ENCODE measurements at regions not wholly inside any gene's neighbourhood (a gene's known extent, or its start where the extent isn't known, plus 50 kb on each side); places are given as distances from the start of the nearest gene placed in this dataset.

DNA sequence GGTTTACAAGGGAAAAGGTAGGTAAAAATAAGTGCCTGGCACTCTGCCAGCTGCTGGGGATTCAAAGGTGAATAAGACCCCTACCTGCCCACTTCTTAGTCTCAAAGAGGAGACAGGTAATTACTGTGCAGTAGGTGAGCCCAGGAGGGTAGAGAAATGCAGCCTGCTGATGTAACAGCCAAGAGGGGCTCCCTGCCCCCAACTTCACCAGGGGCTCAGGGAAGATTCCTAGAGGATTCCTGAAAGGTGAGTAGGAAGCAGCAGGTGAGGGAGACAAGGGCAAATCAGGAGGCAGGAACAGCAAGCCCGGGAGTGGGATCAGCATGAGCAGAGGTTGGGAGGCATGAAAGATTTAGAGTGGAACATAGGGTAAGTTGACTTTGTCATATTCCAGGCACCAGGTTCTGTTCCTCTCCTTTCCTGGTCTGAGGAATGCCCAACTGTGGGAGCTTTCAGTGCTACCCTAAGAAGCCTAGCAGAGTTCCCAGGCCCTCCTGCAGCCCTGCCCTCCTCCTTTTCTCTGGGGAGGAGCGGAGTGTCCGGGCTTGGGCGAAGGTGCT lies 258.1 kb downstream of the LRFN2 start:
- no peak overlapping the region for H3K4me3 ChIP-seq (ENCODE audit: control insufficient read depth in 2 of 3, extremely low read depth in 1 of 3, insufficient read depth in 2 of 3, low read depth in 1 of 3, low read length in 3 of 3)
- TF ChIP-seq EZH2 (IDR thresholded peaks at IDR 0.05; ENCODE audit: low read length) = no peak
- TF ChIP-seq, protein P1, sequence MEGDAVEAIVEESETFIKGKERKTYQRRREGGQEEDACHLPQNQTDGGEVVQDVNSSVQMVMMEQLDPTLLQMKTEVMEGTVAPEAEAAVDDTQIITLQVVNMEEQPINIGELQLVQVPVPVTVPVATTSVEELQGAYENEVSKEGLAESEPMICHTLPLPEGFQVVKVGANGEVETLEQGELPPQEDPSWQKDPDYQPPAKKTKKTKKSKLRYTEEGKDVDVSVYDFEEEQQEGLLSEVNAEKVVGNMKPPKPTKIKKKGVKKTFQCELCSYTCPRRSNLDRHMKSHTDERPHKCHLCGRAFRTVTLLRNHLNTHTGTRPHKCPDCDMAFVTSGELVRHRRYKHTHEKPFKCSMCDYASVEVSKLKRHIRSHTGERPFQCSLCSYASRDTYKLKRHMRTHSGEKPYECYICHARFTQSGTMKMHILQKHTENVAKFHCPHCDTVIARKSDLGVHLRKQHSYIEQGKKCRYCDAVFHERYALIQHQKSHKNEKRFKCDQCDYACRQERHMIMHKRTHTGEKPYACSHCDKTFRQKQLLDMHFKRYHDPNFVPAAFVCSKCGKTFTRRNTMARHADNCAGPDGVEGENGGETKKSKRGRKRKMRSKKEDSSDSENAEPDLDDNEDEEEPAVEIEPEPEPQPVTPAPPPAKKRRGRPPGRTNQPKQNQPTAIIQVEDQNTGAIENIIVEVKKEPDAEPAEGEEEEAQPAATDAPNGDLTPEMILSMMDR (optimal IDR thresholded peaks at IDR 0.05 in 1 of 3, IDR thresholded peaks at IDR 0.05 in 1 of 3, conservative IDR thresholded peaks at IDR 0.05 in 1 of 3; ENCODE audit: extremely low read depth in 1 of 3, insufficient read depth in 2 of 3, low read length in 3 of 3) = no peak
- FAIRE-seq (no peak), DNase-seq (ENCODE audit: low read depth, low spot score) (no peak)
- H3K9ac ChIP-seq (ENCODE audit: control insufficient read depth, extremely low read depth, insufficient read depth, low read length) = no peak overlapping the region
- H3K9me1 ChIP-seq (ENCODE audit: control insufficient read depth, extremely low read depth, insufficient read depth, low read length) = no peaks in the 10 kb centered on the region
- H3K27me3 ChIP-seq (ENCODE audit: control insufficient read depth, extremely low read depth, insufficient read depth, low read length) = peaks cover 33% of the 10 kb centered on the region
- no peak overlapping the region for H3K27ac ChIP-seq (ENCODE audit: control insufficient read depth, insufficient read depth, low read length)
- dilution Hi-C loops (cut with MboI; ENCODE audit: extremely low pct_ligation_motif_present, low sequenced_read_pairs) = no loop called here
- H3K4me2 ChIP-seq (ENCODE audit: control insufficient read depth, extremely low read depth, insufficient read depth, low read depth, low read length) = no peak overlapping the region
- no peaks in the 10 kb centered on the region for H3K9me3 ChIP-seq (ENCODE audit: control insufficient read depth, low read depth, low read length)
- H2AFZ ChIP-seq (ENCODE audit: control insufficient read depth, low read length) = no peak overlapping the region
- no peaks in the 10 kb centered on the region for H3K36me3 ChIP-seq (ENCODE audit: control insufficient read depth in 2 of 2, extremely low read depth in 1 of 2, insufficient read depth in 2 of 2, low read length in 2 of 2)
- no peaks in the 10 kb centered on the region for H4K20me1 ChIP-seq (ENCODE audit: control insufficient read depth, extremely low read depth, insufficient read depth, low read length)
- no peaks in the 10 kb centered on the region for H3K79me2 ChIP-seq (ENCODE audit: control insufficient read depth, insufficient read depth, low read length)
- H3K4me1 ChIP-seq (ENCODE audit: control insufficient read depth, extremely low read depth, insufficient read depth, low read length) = no peaks in the 10 kb centered on the region

DNA sequence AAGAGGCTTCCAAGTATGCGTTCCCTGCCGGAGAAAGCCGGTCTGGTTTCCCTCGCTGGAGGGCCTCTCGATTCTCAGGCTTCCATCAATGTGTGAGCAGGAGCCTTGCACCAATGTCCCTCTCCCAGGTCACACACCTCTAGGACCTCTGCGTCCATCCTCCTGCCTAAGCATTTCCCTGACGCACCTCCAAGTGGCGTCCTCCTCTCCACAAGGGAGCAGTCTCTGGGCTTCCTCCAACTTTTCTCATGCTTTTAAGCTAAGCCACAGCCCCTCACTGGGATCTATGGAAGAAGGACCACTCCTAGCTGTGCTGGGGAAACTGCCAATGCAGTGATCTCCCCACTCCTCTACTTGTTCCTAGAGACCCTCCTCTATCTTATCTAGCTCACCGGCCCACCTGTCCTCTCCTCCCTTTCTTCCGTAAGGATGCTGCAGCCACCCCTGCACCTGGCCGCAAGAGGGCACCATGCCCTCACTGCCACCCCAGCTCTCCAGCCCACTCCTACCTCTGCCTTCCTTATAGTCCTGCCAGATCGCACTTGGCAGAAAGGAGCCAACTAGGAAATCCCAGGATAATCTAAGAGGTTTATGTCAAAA lies 258.7 kb downstream of the LRFN2 start:
- Histone ChIP-seq H3K27ac (ENCODE audit: control insufficient read depth, insufficient read depth, low read length) (no peak overlapping the region), H3K9me1 (ENCODE audit: control insufficient read depth, extremely low read depth, insufficient read depth, low read length) (no peaks in the 10 kb centered on the region), H3K9ac (ENCODE audit: control insufficient read depth, extremely low read depth, insufficient read depth, low read length) (no peak overlapping the region), H3K4me1 (ENCODE audit: control insufficient read depth, extremely low read depth, insufficient read depth, low read length) (no peaks in the 10 kb centered on the region), H4K20me1 (ENCODE audit: control insufficient read depth, extremely low read depth, insufficient read depth, low read length) (no peaks in the 10 kb centered on the region), H3K27me3 (ENCODE audit: control insufficient read depth, extremely low read depth, insufficient read depth, low read length) (peaks cover 33% of the 10 kb centered on the region), H2AFZ (ENCODE audit: control insufficient read depth, low read length) (no peak overlapping the region), H3K9me3 (ENCODE audit: control insufficient read depth, low read depth, low read length) (no peaks in the 10 kb centered on the region), H3K79me2 (ENCODE audit: control insufficient read depth, insufficient read depth, low read length) (no peaks in the 10 kb centered on the region), H3K4me3 (ENCODE audit: control insufficient read depth in 2 of 3, extremely low read depth in 1 of 3, insufficient read depth in 2 of 3, low read depth in 1 of 3, low read length in 3 of 3) (no peak overlapping the region), H3K36me3 (ENCODE audit: control insufficient read depth in 2 of 2, extremely low read depth in 1 of 2, insufficient read depth in 2 of 2, low read length in 2 of 2) (no peaks in the 10 kb centered on the region), H3K4me2 (ENCODE audit: control insufficient read depth, extremely low read depth, insufficient read depth, low read depth, low read length) (no peak overlapping the region)
- TF ChIP-seq, protein P1 (optimal IDR thresholded peaks at IDR 0.05 in 1 of 3, IDR thresholded peaks at IDR 0.05 in 1 of 3, conservative IDR thresholded peaks at IDR 0.05 in 1 of 3; ENCODE audit: extremely low read depth in 1 of 3, insufficient read depth in 2 of 3, low read length in 3 of 3) = peak; percentile 94 to 99 (median 96)
- no peak for TF ChIP-seq EZH2 (IDR thresholded peaks at IDR 0.05; ENCODE audit: low read length)
- dilution Hi-C loops (cut with MboI; ENCODE audit: extremely low pct_ligation_motif_present, low sequenced_read_pairs) = no loop called here
- peak; percentile 84 for FAIRE-seq
- peak; percentile 19 for DNase-seq (ENCODE audit: low read depth, low spot score)

Data from keratinocyte (primary cell).